Mesenchymal stem cell (in vitro differentiated cells and primary cell): ENCODE measurements at regions not wholly inside any gene's neighbourhood (a gene's known extent, or its start where the extent isn't known, plus 50 kb on each side); places are given as distances from the start of the nearest gene placed in this dataset.

Experiments used
- DNase-seq: peaks from one replicate; pipeline ENCODE4 v3.0.0-alpha.2; 2013
- H2AFZ ChIP-seq: one replicate; pipeline ENCODE4 v1.6.1; 2013; ENCODE audit warnings: low read depth, mild to moderate bottlenecking, control low read depth, inconsistent platforms, low read length, moderate library complexity
- H2AK5ac ChIP-seq: 2 replicates; pipeline ENCODE4 v1.6.1; 2013; ENCODE audit warnings: low read length, moderate library complexity, mild to moderate bottlenecking, inconsistent platforms; ENCODE audit not compliant: severe bottlenecking
- H2BK120ac ChIP-seq: one replicate; pipeline ENCODE4 v1.6.1; 2013; ENCODE audit warnings: low read depth, mild to moderate bottlenecking, inconsistent platforms, low read length, moderate library complexity
- H2BK12ac ChIP-seq, 2 experiments: one replicate each; pipeline ENCODE4 v1.6.1; 2013; ENCODE audit warnings: inconsistent platforms in 2 of 2, low read length in 2 of 2, mild to moderate bottlenecking in 2 of 2, moderate library complexity in 2 of 2, control low read depth in 1 of 2
- H2BK15ac ChIP-seq: one replicate; pipeline ENCODE4 v1.6.1; 2013; ENCODE audit warnings: mild to moderate bottlenecking, low read depth, inconsistent platforms; ENCODE audit not compliant: poor library complexity, severe bottlenecking
- H2BK5ac ChIP-seq: 2 replicates; pipeline ENCODE4 v1.6.1; 2013; ENCODE audit warnings: low read depth, mild to moderate bottlenecking, low read length, control low read depth, inconsistent platforms; ENCODE audit not compliant: poor library complexity, severe bottlenecking
- H3K14ac ChIP-seq, 2 experiments: one replicate each; pipeline ENCODE4 v1.6.1; 2013; ENCODE audit warnings: inconsistent platforms in 2 of 2, low read length in 2 of 2, control low read depth in 1 of 2, mild to moderate bottlenecking in 1 of 2, moderate library complexity in 1 of 2
- H3K18ac ChIP-seq, 2 experiments: one replicate each; pipeline ENCODE4 v1.6.1; 2013; ENCODE audit warnings: inconsistent platforms in 2 of 2, low read length in 2 of 2, control low read depth in 1 of 2, low read depth in 1 of 2, mild to moderate bottlenecking in 1 of 2
- H3K23ac ChIP-seq, 2 experiments: one replicate each; pipeline ENCODE4 v1.6.1; 2013; ENCODE audit warnings: inconsistent platforms in 2 of 2, low read length in 2 of 2, mild to moderate bottlenecking in 2 of 2, moderate library complexity in 2 of 2, control low read depth in 1 of 2
- H3K27ac ChIP-seq: 2 replicates; pipeline ENCODE4 v1.5.1; 2013; ENCODE audit warnings: mild to moderate bottlenecking, moderate library complexity, low read length, control low read depth, inconsistent platforms; ENCODE audit not compliant: poor library complexity, severe bottlenecking
- H3K27me3 ChIP-seq, 2 experiments: 2 replicates each; pipeline versions ENCODE4 v1.6.1 to v1.7.0; 2013; ENCODE audit warnings: low read length in 2 of 2, mild to moderate bottlenecking in 2 of 2, moderate library complexity in 2 of 2, control low read depth in 1 of 2, inconsistent platforms in 1 of 2; ENCODE audit not compliant: control insufficient read depth in 1 of 2, insufficient read depth in 1 of 2
- H3K36me3 ChIP-seq, 2 experiments: 2 replicates each; pipeline versions ENCODE4 v1.6.1 to v1.7.0; 2013; ENCODE audit warnings: low read length in 2 of 2, control low read depth in 1 of 2, inconsistent platforms in 1 of 2, low read depth in 1 of 2, mild to moderate bottlenecking in 1 of 2; ENCODE audit not compliant: insufficient read depth in 2 of 2, control insufficient read depth in 1 of 2
- H3K4ac ChIP-seq, 2 experiments: one replicate each; pipeline ENCODE4 v1.6.1; 2013; ENCODE audit warnings: inconsistent platforms in 2 of 2, low read length in 2 of 2, mild to moderate bottlenecking in 2 of 2, moderate library complexity in 2 of 2, control low read depth in 1 of 2, low read depth in 1 of 2
- H3K4me1 ChIP-seq: 2 replicates; pipeline ENCODE4 v1.6.1; 2013; ENCODE audit warnings: low read depth, low read length, control low read depth; ENCODE audit not compliant: control insufficient read depth, insufficient read depth
- H3K4me2 ChIP-seq: 2 replicates; pipeline ENCODE4 v1.6.1; 2013; ENCODE audit warnings: low read length, mild to moderate bottlenecking, inconsistent platforms; ENCODE audit not compliant: poor library complexity, severe bottlenecking
- H3K4me3 ChIP-seq, 2 experiments: 2 replicates each; pipeline versions ENCODE4 v1.5.1 to v1.7.0; 2013; ENCODE audit warnings: low read length in 2 of 2, mild to moderate bottlenecking in 2 of 2, control low read depth in 1 of 2, low read depth in 1 of 2; ENCODE audit not compliant: insufficient read depth in 1 of 2
- H3K79me1 ChIP-seq: replicated peaks from 2 replicates; pipeline ENCODE4 v1.6.1; 2013; ENCODE audit warnings: mild to moderate bottlenecking, control low read depth, low read length, inconsistent platforms; ENCODE audit not compliant: poor library complexity, severe bottlenecking
- H3K9ac ChIP-seq: 2 replicates; pipeline ENCODE4 v1.7.0; 2013; ENCODE audit warnings: mild to moderate bottlenecking, low read length, moderate library complexity
- H3K9me3 ChIP-seq: 2 replicates; pipeline ENCODE4 v1.7.0; 2013; ENCODE audit warnings: mild to moderate bottlenecking, low read length; ENCODE audit not compliant: control insufficient read depth
- H4K8ac ChIP-seq: one replicate; pipeline ENCODE4 v1.6.1; 2013; ENCODE audit warnings: inconsistent platforms, mild to moderate bottlenecking, low read length, moderate library complexity
- H4K91ac ChIP-seq: one replicate; pipeline ENCODE4 v1.6.1; 2013; ENCODE audit warnings: mild to moderate bottlenecking, low read length, inconsistent platforms
- WGBS: methylation state at CpG from one replicate; pipeline ENCODE4 v1.1.7; 2013; ENCODE audit warnings: mixed read lengths; 5-methylcytosine and 5-hydroxymethylcytosine counted together

- Histone ChIP-seq H3K9me3 (no peaks in the 10 kb centered on the region), H2BK120ac (no peak overlapping the region), H3K79me1 (no peaks in the 10 kb centered on the region), H3K4me3 (no peak overlapping the region), H2AFZ (no peak overlapping the region), H3K4me1 (no peaks in the 10 kb centered on the region), H3K23ac (no peak overlapping the region), H2BK5ac (no peak overlapping the region), H3K4ac (no peak overlapping the region), H3K27ac (no peak overlapping the region), H4K91ac (no peak overlapping the region), H3K4me2 (no peak overlapping the region), H2BK15ac (no peak overlapping the region), H3K14ac (no peak overlapping the region), H2BK12ac (no peak overlapping the region), H3K9ac (no peak overlapping the region), H3K18ac (no peak overlapping the region), H4K8ac (no peak overlapping the region), H3K36me3 (no peaks in the 10 kb centered on the region), H2AK5ac (no peak overlapping the region), H3K27me3 (no peaks in the 10 kb centered on the region)
- WGBS, result 72% methylated on average over 4 of the region's 4 CpGs
- no peak for DNase-seq
Measured at GRCh38 chr13:90455823-90456222, 891.7 kb upstream of the MIR17HG start.

DNA sequence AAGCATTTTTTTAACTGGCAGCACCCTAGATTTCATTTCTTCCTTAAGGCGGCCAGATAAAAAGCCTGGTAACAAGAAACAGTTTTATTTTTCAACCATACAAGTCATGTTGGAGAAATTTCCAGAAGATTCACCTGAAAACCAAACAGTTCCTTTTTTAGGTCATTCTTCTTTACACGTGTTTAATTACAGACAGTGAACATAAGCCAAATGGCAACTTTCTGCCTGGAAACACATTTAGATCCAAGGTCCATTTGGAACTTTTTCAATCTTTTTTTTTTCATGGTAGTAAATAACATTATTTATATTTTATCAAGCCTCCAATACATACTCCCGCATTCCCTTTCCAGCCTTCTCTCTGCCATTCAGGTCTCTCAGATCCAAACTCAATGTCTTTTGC lies 886.1 kb upstream of the MIR17HG start:
- H3K4ac ChIP-seq, result no peak overlapping the region

DNA sequence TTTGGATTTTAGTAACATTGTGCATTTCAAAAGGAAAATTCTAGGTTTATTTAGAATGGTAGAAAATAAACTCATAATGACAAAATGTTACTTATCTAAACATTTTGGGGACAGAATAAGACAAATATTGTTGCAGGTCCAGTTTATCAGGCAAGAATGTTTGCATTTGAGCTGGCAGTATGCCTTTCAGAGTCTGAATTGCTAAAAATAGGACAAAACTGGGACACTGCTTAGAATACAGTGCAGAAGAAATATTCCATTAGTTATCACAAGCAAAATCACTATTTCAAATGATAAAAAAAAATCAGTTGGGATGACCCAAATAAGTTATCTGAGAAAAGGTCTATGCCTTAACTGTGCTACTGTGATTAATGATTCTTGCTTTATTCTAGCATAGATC lies 870.3 kb upstream of the MIR17HG start:
- H4K91ac ChIP-seq, result no peak overlapping the region
- H3K4me3 ChIP-seq, result no peak overlapping the region
- no peaks in the 10 kb centered on the region for H3K4me1 ChIP-seq
- no peak overlapping the region for H2BK5ac ChIP-seq
- H4K8ac ChIP-seq, result no peak overlapping the region
- H2BK12ac ChIP-seq, result no peak overlapping the region
- H3K4me2 ChIP-seq, result no peak overlapping the region
- H3K36me3 ChIP-seq, result no peaks in the 10 kb centered on the region
- H3K27ac ChIP-seq, result no peak overlapping the region
- H2AK5ac ChIP-seq, result no peak overlapping the region
- no peak overlapping the region for H2BK15ac ChIP-seq
- no peak overlapping the region for H3K4ac ChIP-seq
- no peak overlapping the region for H3K18ac ChIP-seq
- H3K9me3 ChIP-seq, result peaks cover 3% of the 10 kb centered on the region
- no peak for DNase-seq
- no peak overlapping the region for H2AFZ ChIP-seq
- H3K27me3 ChIP-seq, result peaks cover 0 to 12% of the 10 kb centered on the region in 2 experiments
- H3K9ac ChIP-seq, result no peak overlapping the region
- H3K14ac ChIP-seq, result no peak overlapping the region
- H3K79me1 ChIP-seq, result no peaks in the 10 kb centered on the region
- no peak overlapping the region for H2BK120ac ChIP-seq
- H3K23ac ChIP-seq, result no peak overlapping the region

More for the DNA sequence above, 886.1 kb upstream of the MIR17HG start:
- no peak overlapping the region for H3K14ac ChIP-seq
- H3K9me3 ChIP-seq, result no peaks in the 10 kb centered on the region
- H3K9ac ChIP-seq, result no peak overlapping the region
- H3K27ac ChIP-seq, result no peak overlapping the region
- no peak overlapping the region for H2BK5ac ChIP-seq
- no peak overlapping the region for H2BK12ac ChIP-seq
- H4K8ac ChIP-seq, result no peak overlapping the region
- WGBS, result 95% methylated on average over 3 of the region's 3 CpGs
- H2AFZ ChIP-seq, result no peak overlapping the region
- H3K23ac ChIP-seq, result no peak overlapping the region
- no peak overlapping the region for H2BK15ac ChIP-seq
- H3K4me3 ChIP-seq, result no peak overlapping the region
- H3K36me3 ChIP-seq, result no peaks in the 10 kb centered on the region
- H3K4me1 ChIP-seq, result no peaks in the 10 kb centered on the region
- H3K27me3 ChIP-seq, result no peaks in the 10 kb centered on the region
- H4K91ac ChIP-seq, result no peak overlapping the region
- no peaks in the 10 kb centered on the region for H3K79me1 ChIP-seq
- H3K4me2 ChIP-seq, result no peak overlapping the region
- no peak overlapping the region for H2BK120ac ChIP-seq
- H3K18ac ChIP-seq, result no peak overlapping the region
- DNase-seq, result no peak
- H2AK5ac ChIP-seq, result no peak overlapping the region

GRCh38 chr13:90483906-90484305 lies 863.6 kb upstream of the MIR17HG start:
- 83% methylated on average over 1 of the region's 1 CpG for WGBS
- H2AK5ac ChIP-seq, result no peak overlapping the region
- peaks cover 0 to 12% of the 10 kb centered on the region in 2 experiments for H3K27me3 ChIP-seq
- no peak overlapping the region for H3K4me3 ChIP-seq
- no peak overlapping the region for H3K9ac ChIP-seq
- H3K36me3 ChIP-seq, result no peaks in the 10 kb centered on the region
- H2BK120ac ChIP-seq, result no peak overlapping the region
- H3K23ac ChIP-seq, result no peak overlapping the region
- no peaks in the 10 kb centered on the region for H3K79me1 ChIP-seq
- no peak overlapping the region for H4K8ac ChIP-seq
- H3K14ac ChIP-seq, result no peak overlapping the region
- no peak for DNase-seq
- H3K18ac ChIP-seq, result no peak overlapping the region
- no peak overlapping the region for H2BK15ac ChIP-seq
- H3K27ac ChIP-seq, result no peak overlapping the region
- no peak overlapping the region for H2BK5ac ChIP-seq
- H3K9me3 ChIP-seq, result peaks cover 6% of the 10 kb centered on the region
- H3K4ac ChIP-seq, result no peak overlapping the region
- H3K4me1 ChIP-seq, result no peaks in the 10 kb centered on the region
- no peak overlapping the region for H2BK12ac ChIP-seq
- H3K4me2 ChIP-seq, result no peak overlapping the region
- H4K91ac ChIP-seq, result no peak overlapping the region
- H2AFZ ChIP-seq, result no peak overlapping the region
